NT2/D1 (cell line): ENCODE measurements at regions not wholly inside any gene's neighbourhood (a gene's known extent, or its start where the extent isn't known, plus 50 kb on each side); places are given as distances from the start of the nearest gene placed in this dataset.
A peak's percentile ranks its signal among the peaks of the same experiment; 100 is the strongest.

Experiments
- DNase-seq: peaks from one replicate; pipeline ENCODE4 v3.0.0-alpha.2; 2011; ENCODE audit warnings: low read depth, low spot score
- H3K27me3 ChIP-seq: 2 replicates; pipeline ENCODE4 v1.6.0; 2011; ENCODE audit warnings: mild to moderate bottlenecking; ENCODE audit not compliant: insufficient read length, insufficient read depth
- H3K36me3 ChIP-seq: 2 replicates; pipeline ENCODE4 v1.6.1; 2011; ENCODE audit warnings: mild to moderate bottlenecking, low read length, mixed read lengths; ENCODE audit not compliant: insufficient read depth, insufficient read length
- H3K4me1 ChIP-seq: 2 replicates; pipeline ENCODE4 v1.5.1; 2011; ENCODE audit not compliant: insufficient read depth, insufficient read length
- H3K4me3 ChIP-seq: 2 replicates; pipeline ENCODE4 v1.5.1; 2011; ENCODE audit warnings: low read depth; ENCODE audit not compliant: insufficient read length
- H3K9ac ChIP-seq: 2 replicates; pipeline ENCODE4 v1.6.0; 2011; ENCODE audit warnings: low read depth; ENCODE audit not compliant: insufficient read length
- H3K9me3 ChIP-seq: 2 replicates; pipeline ENCODE4 v1.5.1; 2011; ENCODE audit warnings: mild to moderate bottlenecking, low read length; ENCODE audit not compliant: insufficient read depth
- SUZ12 ChIP-seq: IDR thresholded peaks from 2 replicates; pipeline ENCODE4 v1.6.1; 2011; ENCODE audit not compliant: insufficient read length, insufficient read depth; ENCODE audit errors: extremely low read depth
- YY1 ChIP-seq: IDR thresholded peaks from 2 replicates; pipeline ENCODE4 v1.6.1; 2011; ENCODE audit not compliant: insufficient read length, insufficient read depth
- ZNF274 ChIP-seq: IDR thresholded peaks from 2 replicates; pipeline ENCODE4 v1.6.1; 2011; ENCODE audit warnings: mild to moderate bottlenecking, low read depth, low read length

DNA sequence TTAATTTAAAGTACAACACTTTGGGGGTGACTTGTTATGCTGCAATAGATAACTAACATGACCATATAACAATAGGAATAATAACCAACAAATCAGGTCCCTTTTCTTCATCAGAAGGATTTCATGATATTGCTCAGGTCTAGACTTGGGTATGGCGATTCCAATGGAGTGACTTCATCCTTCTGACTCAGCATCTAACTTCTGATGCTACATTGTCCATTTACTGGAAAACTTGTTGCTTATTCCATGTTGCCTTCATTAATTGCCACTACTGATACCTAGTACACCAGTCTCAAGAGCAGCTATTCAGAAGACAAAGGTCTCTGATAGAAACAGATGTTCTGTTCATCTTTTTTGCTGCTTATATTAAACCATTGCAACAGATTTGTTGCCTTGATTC lies 324.3 kb downstream of the TGFB2 start:
- Histone ChIP-seq H3K4me3 (no peak overlapping the region), H3K9me3 (no peaks in the 10 kb centered on the region; the same call in 1 of the 2 replicates), H3K4me1 (no peaks in the 10 kb centered on the region), H3K36me3 (no peaks in the 10 kb centered on the region), H3K9ac (no peak overlapping the region), H3K27me3 (no peaks in the 10 kb centered on the region)
- TF ChIP-seq YY1 (no peak), ZNF274 (no peak), SUZ12 (no peak)
- DNase-seq = no peak

DNA sequence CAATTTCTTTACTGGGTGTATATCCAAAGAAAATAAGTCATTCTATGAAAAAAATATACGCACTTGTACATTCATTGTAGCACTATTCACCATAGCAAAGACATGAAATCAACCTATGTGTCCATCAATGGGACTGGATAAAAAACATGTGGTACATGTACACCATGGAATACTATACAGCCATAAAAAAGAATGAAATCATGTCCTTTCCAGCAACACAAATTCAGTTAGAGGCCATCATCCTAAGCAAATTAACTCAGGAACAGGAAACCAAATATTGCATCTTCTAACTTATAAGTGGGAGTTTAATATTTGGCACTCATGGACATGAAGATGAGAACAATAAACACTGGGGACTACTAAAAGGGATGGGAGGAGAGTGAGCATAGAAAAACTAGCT lies 325.7 kb downstream of the TGFB2 start:
- no peaks in the 10 kb centered on the region for H3K27me3 ChIP-seq
- no peak overlapping the region for H3K4me3 ChIP-seq
- no peak for DNase-seq
- H3K36me3 ChIP-seq = no peaks in the 10 kb centered on the region
- H3K4me1 ChIP-seq = no peaks in the 10 kb centered on the region
- no peak overlapping the region for H3K9ac ChIP-seq
- no peaks in the 10 kb centered on the region for H3K9me3 ChIP-seq
- TF ChIP-seq SUZ12 = no peak
- no peak for TF ChIP-seq YY1
- TF ChIP-seq ZNF274 = no peak

DNA sequence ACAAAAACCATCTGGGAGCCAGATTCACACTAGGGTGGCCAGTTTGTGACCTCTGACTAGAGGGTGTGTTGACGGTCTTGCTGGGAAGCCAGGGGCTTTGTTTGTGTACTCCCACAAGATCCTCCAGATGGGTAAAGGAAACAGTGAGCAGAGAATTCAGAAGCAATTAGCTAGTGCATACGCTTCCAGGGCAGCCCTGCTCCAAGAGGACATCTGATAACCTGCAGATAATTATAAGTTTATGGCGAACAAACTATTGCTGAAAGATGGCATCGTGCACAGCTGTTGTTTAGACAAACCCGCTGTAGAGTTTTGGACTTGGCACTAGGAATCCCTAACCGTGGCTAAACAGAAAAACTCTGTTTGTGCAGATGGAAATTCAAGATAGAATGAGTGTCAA lies 326.4 kb downstream of the TGFB2 start:
- H3K36me3 ChIP-seq = no peaks in the 10 kb centered on the region
- TF ChIP-seq SUZ12 (no peak), YY1 (no peak), ZNF274 (no peak)
- H3K9ac ChIP-seq = no peak overlapping the region
- DNase-seq = no peak
- no peaks in the 10 kb centered on the region for H3K9me3 ChIP-seq
- H3K4me1 ChIP-seq = no peaks in the 10 kb centered on the region
- H3K27me3 ChIP-seq = no peaks in the 10 kb centered on the region
- no peak overlapping the region for H3K4me3 ChIP-seq

DNA sequence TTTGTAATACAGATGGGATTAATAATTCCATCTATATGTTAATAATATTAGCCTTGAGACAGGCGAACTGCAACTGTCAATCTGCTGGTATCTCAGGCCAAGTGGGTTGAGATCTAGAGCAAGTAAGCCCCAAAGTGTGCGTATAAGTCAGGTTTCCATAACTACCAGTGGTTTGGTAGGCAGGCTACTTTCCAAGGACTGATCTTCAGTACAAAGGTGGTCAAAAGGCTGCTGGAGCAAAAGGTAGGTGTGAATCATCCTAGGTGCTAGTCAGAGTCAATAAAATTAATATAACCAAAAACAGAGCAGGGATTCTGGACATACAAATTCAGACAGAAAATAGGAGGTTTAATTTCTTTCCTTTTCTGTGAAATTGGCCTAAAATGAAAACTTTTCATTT lies 328.0 kb downstream of the TGFB2 start:
- H3K9ac ChIP-seq = no peak overlapping the region
- no peaks in the 10 kb centered on the region for H3K4me1 ChIP-seq
- DNase-seq = no peak
- no peaks in the 10 kb centered on the region for H3K27me3 ChIP-seq
- TF ChIP-seq YY1 (no peak), SUZ12 (no peak), ZNF274 (no peak)
- no peak overlapping the region for H3K4me3 ChIP-seq
- no peaks in the 10 kb centered on the region for H3K9me3 ChIP-seq
- no peaks in the 10 kb centered on the region for H3K36me3 ChIP-seq

DNA sequence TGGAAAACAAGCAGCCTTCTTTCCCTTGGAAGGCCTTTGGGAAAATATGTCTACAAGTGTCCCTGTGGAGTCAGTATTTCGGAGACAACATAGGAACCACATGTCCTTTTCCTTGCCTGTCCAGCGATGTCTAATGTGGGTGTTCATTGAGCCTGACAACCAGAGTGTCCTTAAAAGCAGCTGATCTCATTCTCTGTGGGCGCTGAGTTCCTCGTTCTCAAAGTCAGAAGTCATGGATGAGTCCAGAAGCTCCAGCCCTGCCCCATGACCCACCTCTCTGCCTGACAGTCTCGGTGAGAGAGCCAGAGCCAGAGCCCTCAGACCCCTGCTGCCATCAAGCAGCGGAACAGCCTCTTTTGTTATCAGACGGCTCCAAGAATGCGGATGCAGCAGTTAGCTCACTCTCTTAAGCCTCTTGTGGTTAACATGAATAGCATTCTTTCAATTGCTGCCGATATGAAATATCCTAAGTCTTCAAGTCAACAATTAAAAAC lies 329.2 kb downstream of the TGFB2 start:
- no peaks in the 10 kb centered on the region for H3K9me3 ChIP-seq
- H3K4me1 ChIP-seq = no peaks in the 10 kb centered on the region
- no peak overlapping the region for H3K9ac ChIP-seq
- no peak for TF ChIP-seq SUZ12
- no peak for TF ChIP-seq YY1
- TF ChIP-seq ZNF274 = no peak
- peak; percentile 91 for DNase-seq
- H3K36me3 ChIP-seq = no peaks in the 10 kb centered on the region
- no peak overlapping the region for H3K4me3 ChIP-seq
- H3K27me3 ChIP-seq = no peaks in the 10 kb centered on the region

DNA sequence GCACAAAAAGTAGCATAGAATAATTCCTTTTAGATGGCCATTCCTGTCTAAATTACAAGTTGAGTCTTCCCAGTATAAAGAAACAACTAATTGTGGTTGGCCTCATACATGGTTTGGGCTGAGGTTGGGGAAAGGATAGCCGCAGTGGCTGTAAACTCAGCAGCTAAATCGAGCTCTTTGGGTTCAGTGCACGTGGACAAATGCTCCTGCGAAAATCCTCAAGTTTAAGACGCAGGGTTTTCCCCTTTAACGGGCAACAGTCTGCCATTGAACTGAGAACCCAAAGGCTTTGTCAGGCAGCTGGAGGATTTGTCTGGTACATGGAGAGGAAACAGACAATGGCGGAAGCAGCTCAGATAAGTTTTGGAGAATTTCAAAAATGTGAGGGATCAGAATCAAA lies 331.9 kb downstream of the TGFB2 start:
- Histone ChIP-seq H3K9ac (no peak overlapping the region), H3K4me3 (no peak overlapping the region), H3K9me3 (no peaks in the 10 kb centered on the region), H3K36me3 (no peaks in the 10 kb centered on the region), H3K4me1 (no peaks in the 10 kb centered on the region), H3K27me3 (no peaks in the 10 kb centered on the region)
- no peak for DNase-seq
- TF ChIP-seq SUZ12 = no peak
- no peak for TF ChIP-seq ZNF274
- no peak for TF ChIP-seq YY1

DNA sequence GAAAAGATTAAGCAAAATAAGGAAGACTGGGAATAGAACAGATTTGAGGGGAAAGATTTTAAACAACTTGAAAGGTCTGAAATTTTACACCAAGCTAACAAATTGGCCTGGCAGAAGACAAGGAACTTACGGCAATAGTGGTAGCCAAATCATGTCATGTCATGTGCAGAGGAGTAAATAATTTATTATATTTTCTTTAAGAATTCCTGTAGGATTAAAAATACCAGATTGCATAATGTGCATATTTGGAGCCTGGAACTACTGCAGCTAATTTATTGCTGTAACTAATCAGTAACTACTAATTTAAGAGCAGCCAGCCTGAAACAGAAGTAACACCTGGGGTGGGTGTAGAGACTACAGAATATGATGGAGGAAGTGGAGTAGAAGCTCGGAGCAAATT lies 334.3 kb downstream of the TGFB2 start:
- TF ChIP-seq SUZ12 (no peak), YY1 (no peak), ZNF274 (no peak)
- Histone ChIP-seq H3K4me1 (no peaks in the 10 kb centered on the region), H3K9ac (no peak overlapping the region), H3K36me3 (no peaks in the 10 kb centered on the region), H3K9me3 (no peaks in the 10 kb centered on the region), H3K27me3 (no peaks in the 10 kb centered on the region), H3K4me3 (no peak overlapping the region)
- DNase-seq = no peak
